ENCODE measurements at regions not wholly inside any gene's neighbourhood (a gene's known extent, or its start where the extent isn't known, plus 50 kb on each side); places are given as distances from the start of the nearest gene placed in this dataset.

GRCh38 chr10:30722956-30723620 lies 93.5 kb upstream of the LYZL2 start:
- TF ChIP-seq CTCF (IDR thresholded peaks at IDR 0.05) (no peak), EP300 (IDR thresholded peaks at IDR 0.05) (no peak)
